Ovary (tissue), 3 donors: ENCODE measurements at regions not wholly inside any gene's neighbourhood (a gene's known extent, or its start where the extent isn't known, plus 50 kb on each side); places are given as distances from the start of the nearest gene placed in this dataset.

Experiments
- CTCF ChIP-seq, 3 donors: fragments of 450-650 bp in 2 of 3; fragments of 200-600 bp in 1 of 3; IDR thresholded peaks; one replicate each; pipeline versions ENCODE4 v1.5.1 to v1.8.0; 2016 to 2022; ENCODE audit warnings: antibody characterized with exemption in 3 of 3, mild to moderate bottlenecking in 1 of 3
- POLR2A ChIP-seq: fragments of 450-650 bp; IDR thresholded peaks from one replicate; pipeline ENCODE4 v1.6.1; 2017; ENCODE audit warnings: antibody characterized with exemption, mild to moderate bottlenecking, moderate library complexity
- donor health status: DM: no; HTN: no; CAD: no.

- TF ChIP-seq CTCF (IDR thresholded peaks at IDR 0.05) (no peak), POLR2A (no peak)
Observed at GRCh38 chr7:125338110-125338509, 408.5 kb upstream of the POT1 start.
